H9 (cell line): ENCODE measurements at regions not wholly inside any gene's neighbourhood (a gene's known extent, or its start where the extent isn't known, plus 50 kb on each side); places are given as distances from the start of the nearest gene placed in this dataset.

Source experiments
- DNase-seq: peaks from one replicate; pipeline ENCODE4 v3.0.0-alpha.2; 2017
- H2AFZ ChIP-seq: one replicate; pipeline ENCODE4 v1.6.1; 2013; ENCODE audit warnings: mild to moderate bottlenecking, low read length, control low read depth, moderate library complexity
- H2AK5ac ChIP-seq: 2 replicates; pipeline ENCODE4 v1.6.1; 2013; ENCODE audit warnings: low read length, control low read depth, mixed read lengths; ENCODE audit not compliant: insufficient read length
- H2BK120ac ChIP-seq: one replicate; pipeline ENCODE4 v1.6.1; 2013; ENCODE audit warnings: low read depth, mild to moderate bottlenecking, low read length, control low read depth, inconsistent platforms; ENCODE audit not compliant: poor library complexity, severe bottlenecking
- H2BK12ac ChIP-seq: 2 replicates; pipeline ENCODE4 v1.6.1; 2013; ENCODE audit warnings: low read length, control low read depth, mixed read lengths, low read depth; ENCODE audit not compliant: insufficient read length
- H2BK15ac ChIP-seq: 2 replicates; pipeline ENCODE4 v1.6.1; 2013; ENCODE audit warnings: low read depth, low read length, control low read depth
- H2BK20ac ChIP-seq: one replicate; pipeline ENCODE4 v1.6.1; 2013; ENCODE audit warnings: low read depth, mild to moderate bottlenecking, low read length, control low read depth, inconsistent platforms; ENCODE audit not compliant: poor library complexity, severe bottlenecking
- H2BK5ac ChIP-seq: 2 replicates; pipeline ENCODE4 v1.6.1; 2013; ENCODE audit warnings: low read length, control low read depth, mixed read lengths; ENCODE audit not compliant: insufficient read length
- H3K14ac ChIP-seq: 2 replicates; pipeline ENCODE4 v1.6.1; 2013; ENCODE audit warnings: low read length, control low read depth; ENCODE audit not compliant: insufficient read depth
- H3K18ac ChIP-seq: 2 replicates; pipeline ENCODE4 v1.6.1; 2013; ENCODE audit warnings: low read depth, mild to moderate bottlenecking, mixed read lengths, low read length, control low read depth; ENCODE audit not compliant: insufficient read length
- H3K23ac ChIP-seq: 2 replicates; pipeline ENCODE4 v1.6.1; 2013; ENCODE audit warnings: low read length, control low read depth, mixed read lengths, low read depth; ENCODE audit not compliant: insufficient read length
- H3K23me2 ChIP-seq: 2 replicates; pipeline ENCODE4 v1.6.1; 2013; ENCODE audit warnings: low read depth, mild to moderate bottlenecking, mixed read lengths, low read length, control low read depth; ENCODE audit not compliant: insufficient read length, poor library complexity, severe bottlenecking
- H3K27ac ChIP-seq: 2 replicates; pipeline ENCODE4 v1.5.1; 2013; ENCODE audit warnings: low read length, control low read depth, mixed read lengths, low read depth; ENCODE audit not compliant: insufficient read length
- H3K27me3 ChIP-seq: 2 replicates; pipeline ENCODE4 v1.6.1; 2013; ENCODE audit warnings: low read length, control low read depth, inconsistent platforms; ENCODE audit not compliant: insufficient read depth
- H3K4ac ChIP-seq: 2 replicates; pipeline ENCODE4 v1.6.1; 2013; ENCODE audit warnings: low read depth, mild to moderate bottlenecking, control low read depth, inconsistent platforms, low read length, moderate library complexity
- H3K4me1 ChIP-seq: 2 replicates; pipeline ENCODE4 v1.6.1; 2013; ENCODE audit warnings: low read length, control low read depth, inconsistent platforms; ENCODE audit not compliant: insufficient read depth
- H3K4me2 ChIP-seq: 2 replicates; pipeline ENCODE4 v1.6.1; 2013; ENCODE audit warnings: low read length, control low read depth, mixed read lengths; ENCODE audit not compliant: insufficient read length, insufficient read depth
- H3K56ac ChIP-seq: 2 replicates; pipeline ENCODE4 v1.6.1; 2013; ENCODE audit warnings: low read depth, mild to moderate bottlenecking, mixed read lengths, low read length, control low read depth; ENCODE audit not compliant: insufficient read length
- H3K79me1 ChIP-seq: 2 replicates; pipeline ENCODE4 v1.6.1; 2013; ENCODE audit warnings: low read depth, mild to moderate bottlenecking, moderate library complexity, low read length, control low read depth, inconsistent platforms; ENCODE audit not compliant: insufficient read depth, poor library complexity, severe bottlenecking
- H3K79me2 ChIP-seq: 2 replicates; pipeline ENCODE4 v1.6.1; 2013; ENCODE audit warnings: low read length, control low read depth, inconsistent platforms; ENCODE audit not compliant: insufficient read depth
- H3K9ac ChIP-seq: 2 replicates; pipeline ENCODE4 v1.6.1; 2013; ENCODE audit warnings: low read length, control low read depth, mixed read lengths; ENCODE audit not compliant: insufficient read length; ENCODE audit errors: extremely low read depth
- H3K9me3 ChIP-seq: one replicate; pipeline ENCODE4 v1.6.1; 2013; ENCODE audit warnings: low read depth, low read length, inconsistent platforms; ENCODE audit not compliant: control insufficient read depth
- H3T11ph ChIP-seq: one replicate; pipeline ENCODE4 v1.6.1; 2013; ENCODE audit warnings: mild to moderate bottlenecking, low read length, control low read depth, inconsistent platforms
- H4K20me1 ChIP-seq: one replicate; pipeline ENCODE4 v1.6.1; 2013; ENCODE audit not compliant: control insufficient read depth, insufficient read length, insufficient read depth
- H4K5ac ChIP-seq: 2 replicates; pipeline ENCODE4 v1.6.1; 2013; ENCODE audit warnings: low read depth, mild to moderate bottlenecking, mixed read lengths, low read length, control low read depth; ENCODE audit not compliant: insufficient read length
- H4K8ac ChIP-seq: replicated peaks from 2 replicates; pipeline ENCODE4 v1.6.1; 2013; ENCODE audit warnings: low read length, control low read depth, mixed read lengths, low read depth; ENCODE audit not compliant: insufficient read length
- H4K91ac ChIP-seq: 2 replicates; pipeline ENCODE4 v1.6.1; 2013; ENCODE audit warnings: low read depth, mild to moderate bottlenecking, moderate library complexity, mixed read lengths, low read length, control low read depth; ENCODE audit not compliant: insufficient read length
- H3K27ac Mint-ChIP-seq, 3 experiments: 2 replicates in 2 of 3; 3 replicates in 1 of 3; pipeline ENCODE4 v1.8.0; 2020 to 2021; ENCODE audit warnings: mixed read lengths in 3 of 3, mild to moderate bottlenecking in 1 of 3, moderate library complexity in 1 of 3
- H3K27me3 Mint-ChIP-seq: 2 replicates; pipeline ENCODE4 v1.8.0; 2021; ENCODE audit warnings: low read depth, mild to moderate bottlenecking, moderate library complexity, mixed read lengths
- H3K36me3 Mint-ChIP-seq, 3 experiments: 2 replicates in 2 of 3; 3 replicates in 1 of 3; pipeline ENCODE4 v1.8.0; 2020 to 2021; ENCODE audit warnings: low read depth in 3 of 3, mixed read lengths in 3 of 3; ENCODE audit not compliant: insufficient read depth in 1 of 3
- H3K4me1 Mint-ChIP-seq, 2 experiments: 2 replicates each; pipeline ENCODE4 v1.8.0; 2020; ENCODE audit warnings: mixed read lengths in 2 of 2
- H3K4me3 Mint-ChIP-seq, 2 experiments: 2 replicates in 1 of 2; 3 replicates in 1 of 2; pipeline ENCODE4 v1.8.0; 2020 to 2021; ENCODE audit warnings: mild to moderate bottlenecking in 2 of 2, mixed read lengths in 2 of 2, moderate library complexity in 1 of 2
- H3K9me3 Mint-ChIP-seq, 2 experiments: 2 replicates in 1 of 2; 3 replicates in 1 of 2; pipeline ENCODE4 v1.8.0; 2020; ENCODE audit warnings: mild to moderate bottlenecking in 2 of 2, mixed read lengths in 2 of 2, moderate library complexity in 1 of 2
- whole genome bisulfite sequencing: extraction: QIAGEN DNeasy Blood & Tissue Kit; methylation state at CpG from one replicate; pipeline ENCODE4 v1.1.7; 2013; ENCODE audit warnings: missing lambda C conversion rate, low lambda C conversion rate, mixed read lengths; ENCODE audit not compliant: insufficient read length; ENCODE audit errors: extremely low coverage; 5-methylcytosine and 5-hydroxymethylcytosine counted together
- TF ChIP-seq, protein P1 (sequence below): fragments of 200-600 bp; sonication (generic); conservative IDR thresholded peaks from 3 replicates; pipeline ENCODE4 v1.8.0; 2021; ENCODE audit warnings: antibody characterized with exemption, mild to moderate bottlenecking

GRCh38 chr10:63696205-63696604, 175.0 kb downstream of the REEP3 start:
- no peak for DNase-seq
- H2BK15ac ChIP-seq: no peak overlapping the region
- H4K8ac ChIP-seq: no peak overlapping the region
- H4K5ac ChIP-seq: no peak overlapping the region
- no peak overlapping the region for H3K27ac Mint-ChIP-seq
- no peaks in the 10 kb centered on the region for H4K20me1 ChIP-seq
- H4K91ac ChIP-seq: no peak overlapping the region
- H3K23ac ChIP-seq: no peak overlapping the region
- H3K14ac ChIP-seq: no peak overlapping the region
- no peaks in the 10 kb centered on the region for H3K79me1 ChIP-seq
- H3K56ac ChIP-seq: no peak overlapping the region
- TF ChIP-seq, protein P1, sequence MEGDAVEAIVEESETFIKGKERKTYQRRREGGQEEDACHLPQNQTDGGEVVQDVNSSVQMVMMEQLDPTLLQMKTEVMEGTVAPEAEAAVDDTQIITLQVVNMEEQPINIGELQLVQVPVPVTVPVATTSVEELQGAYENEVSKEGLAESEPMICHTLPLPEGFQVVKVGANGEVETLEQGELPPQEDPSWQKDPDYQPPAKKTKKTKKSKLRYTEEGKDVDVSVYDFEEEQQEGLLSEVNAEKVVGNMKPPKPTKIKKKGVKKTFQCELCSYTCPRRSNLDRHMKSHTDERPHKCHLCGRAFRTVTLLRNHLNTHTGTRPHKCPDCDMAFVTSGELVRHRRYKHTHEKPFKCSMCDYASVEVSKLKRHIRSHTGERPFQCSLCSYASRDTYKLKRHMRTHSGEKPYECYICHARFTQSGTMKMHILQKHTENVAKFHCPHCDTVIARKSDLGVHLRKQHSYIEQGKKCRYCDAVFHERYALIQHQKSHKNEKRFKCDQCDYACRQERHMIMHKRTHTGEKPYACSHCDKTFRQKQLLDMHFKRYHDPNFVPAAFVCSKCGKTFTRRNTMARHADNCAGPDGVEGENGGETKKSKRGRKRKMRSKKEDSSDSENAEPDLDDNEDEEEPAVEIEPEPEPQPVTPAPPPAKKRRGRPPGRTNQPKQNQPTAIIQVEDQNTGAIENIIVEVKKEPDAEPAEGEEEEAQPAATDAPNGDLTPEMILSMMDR: no peak
- no peak overlapping the region for H2BK120ac ChIP-seq
- no peak overlapping the region for H3K4me2 ChIP-seq
- no peak overlapping the region for H2AFZ ChIP-seq
- H3K9me3 ChIP-seq: no peaks in the 10 kb centered on the region
- no peak overlapping the region for H3K27ac ChIP-seq
- peaks cover 11 to 15% of the 10 kb centered on the region in 2 experiments for H3K9me3 Mint-ChIP-seq
- H3K4ac ChIP-seq: no peak overlapping the region
- no peak overlapping the region for H3K18ac ChIP-seq
- H2BK5ac ChIP-seq: no peak overlapping the region
- WGBS: no CpG with 5 or more reads among the region's 3 CpGs
- no peak overlapping the region for H3K9ac ChIP-seq
- no peak overlapping the region for H3T11ph ChIP-seq
- H3K23me2 ChIP-seq: no peaks in the 10 kb centered on the region
- H2AK5ac ChIP-seq: no peak overlapping the region
- peaks cover 2% of the 10 kb centered on the region; the same call in 1 of the 2 replicates for H3K4me1 ChIP-seq
- H2BK12ac ChIP-seq: no peak overlapping the region
- no peak overlapping the region for H3K4me3 Mint-ChIP-seq
- H3K27me3 ChIP-seq: no peaks in the 10 kb centered on the region
- H3K27me3 Mint-ChIP-seq: no peaks in the 10 kb centered on the region
- peaks cover 11 to 19% (median 12%) of the 10 kb centered on the region in 3 experiments; a peak in 6 of 7 replicates for H3K36me3 Mint-ChIP-seq
- no peaks in the 10 kb centered on the region for H3K79me2 ChIP-seq
- peaks cover 4 to 7% of the 10 kb centered on the region in 2 experiments; a peak in 3 of 4 replicates for H3K4me1 Mint-ChIP-seq
- no peak overlapping the region for H2BK20ac ChIP-seq
